Skin of body (tissue), 1 donor: ENCODE measurements at regions not wholly inside any gene's neighbourhood (a gene's known extent, or its start where the extent isn't known, plus 50 kb on each side); places are given as distances from the start of the nearest gene placed in this dataset.

ENCODE experiments used
- DNase-seq: peaks from one replicate; lab custom pipeline; 2025; lab: John Stamatoyannopoulos, UW

- DNase-seq: peak; percentile 68
Observed at GRCh38 chr10:89153971-89154370, 53.1 kb downstream of the CH25H start.

- no peak for DNase-seq
Observed at GRCh38 chr10:89153116-89153515, 54.0 kb downstream of the CH25H start.

GRCh38 chr10:89151857-89152256 lies 55.3 kb downstream of the CH25H start:
- DNase-seq: peak; percentile 28

GRCh38 chr10:89148061-89148460 lies 59.1 kb downstream of the CH25H start:
- DNase-seq: no peak

GRCh38 chr10:89147256-89147655 lies 59.9 kb downstream of the CH25H start:
- no peak for DNase-seq

- no peak for DNase-seq
Observed at GRCh38 chr10:89144836-89145235, 62.3 kb downstream of the CH25H start.

GRCh38 chr10:89142590-89142989 lies 64.5 kb downstream of the CH25H start:
- DNase-seq: no peak

- DNase-seq: no peak
Observed at GRCh38 chr10:89138755-89139490, 68.2 kb downstream of the CH25H start.

- no peak for DNase-seq
Observed at GRCh38 chr10:89134963-89135362, 72.2 kb downstream of the CH25H start.

- no peak for DNase-seq
Observed at GRCh38 chr10:89129911-89130310, 77.2 kb downstream of the CH25H start.

- DNase-seq: peak; percentile 3
Observed at GRCh38 chr10:89122433-89123051, 84.6 kb downstream of the CH25H start.

- no peak for DNase-seq
Observed at GRCh38 chr10:89121764-89122020, 85.4 kb downstream of the CH25H start.

GRCh38 chr10:89120931-89121763 lies 86.0 kb downstream of the CH25H start:
- DNase-seq: no peak

GRCh38 chr10:89119651-89120050 lies 87.5 kb downstream of the CH25H start:
- DNase-seq: no peak

- DNase-seq: no peak
Observed at GRCh38 chr10:89118091-89118490, 89.0 kb downstream of the CH25H start.

- no peak for DNase-seq
Observed at GRCh38 chr10:89115876-89116627, 91.1 kb downstream of the CH25H start.

GRCh38 chr10:89114846-89115625 lies 92.1 kb downstream of the CH25H start:
- DNase-seq: no peak

- no peak for DNase-seq
Observed at GRCh38 chr10:89102735-89103134, 104.4 kb downstream of the CH25H start.

- DNase-seq: no peak
Observed at GRCh38 chr10:89101943-89102342, 105.2 kb downstream of the CH25H start.

- DNase-seq: no peak
Observed at GRCh38 chr10:89100680-89101079, 106.4 kb downstream of the CH25H start.

- no peak for DNase-seq
Observed at GRCh38 chr10:89097226-89097625, 106.6 kb downstream of the FAS start.
